ENCODE measurements at regions not wholly inside any gene's neighbourhood (a gene's known extent, or its start where the extent isn't known, plus 50 kb on each side); places are given as distances from the start of the nearest gene placed in this dataset.

DNA sequence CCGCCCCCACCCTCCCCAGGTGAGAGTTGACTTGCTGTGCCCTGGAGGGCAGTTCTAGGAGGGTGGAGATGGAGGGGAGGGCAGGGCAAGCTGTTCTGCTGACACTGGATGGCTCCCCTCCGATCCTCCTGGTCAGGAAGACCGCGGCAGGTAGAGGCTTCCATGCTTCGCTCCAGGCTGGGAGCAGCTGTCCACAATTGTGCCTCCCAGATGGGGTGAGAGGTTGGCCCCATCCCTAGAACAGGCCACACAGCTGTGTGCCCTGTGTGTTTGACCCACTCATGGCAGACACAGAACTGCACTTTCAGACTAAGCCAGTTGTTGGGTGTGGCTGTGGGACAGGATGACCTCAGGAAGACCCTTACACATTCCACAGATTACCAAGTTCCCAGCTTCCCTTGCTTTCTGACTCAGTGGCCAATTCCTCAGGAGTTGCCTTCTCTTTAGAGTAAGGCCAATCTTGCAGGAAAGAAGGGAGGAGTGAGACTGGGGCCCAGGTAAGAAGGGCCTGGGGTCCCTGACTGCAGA is 72.1 kb upstream of the HSPA9 start:
- POLR2A ChIA-PET = no interaction called here
- H3K4me1 ChIP-seq (ENCODE audit: control insufficient read depth, insufficient read depth, low read length) = peaks cover 24% of the 10 kb centered on the region
- H3K36me3 ChIP-seq (ENCODE audit: control insufficient read depth in 2 of 2, insufficient read depth in 2 of 2, low read length in 1 of 2) = no peaks in the 10 kb centered on the region
- H4K20me1 ChIP-seq (ENCODE audit: control insufficient read depth, insufficient read depth) = no peaks in the 10 kb centered on the region
- CTCF ChIA-PET = interaction anchor here (2.1 kb wide), 1 partner anchor 8 kb away, joined by 7 read pairs; no protein-coding TSS in a partner anchor
- H3K9ac ChIP-seq (ENCODE audit: control insufficient read depth, insufficient read depth, low read length) = no peak overlapping the region
- H2AFZ ChIP-seq (ENCODE audit: control insufficient read depth, low read depth, low read length) = no peak overlapping the region
- no peaks in the 10 kb centered on the region for H3K79me2 ChIP-seq (ENCODE audit: control insufficient read depth, insufficient read depth, low read length)
- no peak overlapping the region for H3K4me2 ChIP-seq (ENCODE audit: control insufficient read depth, insufficient read depth)
- SMC1A ChIA-PET (ENCODE audit: uncharacterized antibody, unreplicated experiment) = interaction anchor here (0.7 kb wide), 1 partner anchor 14 kb away, joined by 3 read pairs; no protein-coding TSS in a partner anchor
- TF ChIP-seq HDAC2 (IDR thresholded peaks at IDR 0.05) (no peak), POLR2AphosphoS2 (IDR thresholded peaks at IDR 0.05; ENCODE audit: low read depth, low read length) (no peak), CHD4 (IDR thresholded peaks at IDR 0.05) (no peak), ASH2L (IDR thresholded peaks at IDR 0.05; ENCODE audit: borderline replicate concordance, low read depth) (no peak)
- TF ChIP-seq, protein P1, sequence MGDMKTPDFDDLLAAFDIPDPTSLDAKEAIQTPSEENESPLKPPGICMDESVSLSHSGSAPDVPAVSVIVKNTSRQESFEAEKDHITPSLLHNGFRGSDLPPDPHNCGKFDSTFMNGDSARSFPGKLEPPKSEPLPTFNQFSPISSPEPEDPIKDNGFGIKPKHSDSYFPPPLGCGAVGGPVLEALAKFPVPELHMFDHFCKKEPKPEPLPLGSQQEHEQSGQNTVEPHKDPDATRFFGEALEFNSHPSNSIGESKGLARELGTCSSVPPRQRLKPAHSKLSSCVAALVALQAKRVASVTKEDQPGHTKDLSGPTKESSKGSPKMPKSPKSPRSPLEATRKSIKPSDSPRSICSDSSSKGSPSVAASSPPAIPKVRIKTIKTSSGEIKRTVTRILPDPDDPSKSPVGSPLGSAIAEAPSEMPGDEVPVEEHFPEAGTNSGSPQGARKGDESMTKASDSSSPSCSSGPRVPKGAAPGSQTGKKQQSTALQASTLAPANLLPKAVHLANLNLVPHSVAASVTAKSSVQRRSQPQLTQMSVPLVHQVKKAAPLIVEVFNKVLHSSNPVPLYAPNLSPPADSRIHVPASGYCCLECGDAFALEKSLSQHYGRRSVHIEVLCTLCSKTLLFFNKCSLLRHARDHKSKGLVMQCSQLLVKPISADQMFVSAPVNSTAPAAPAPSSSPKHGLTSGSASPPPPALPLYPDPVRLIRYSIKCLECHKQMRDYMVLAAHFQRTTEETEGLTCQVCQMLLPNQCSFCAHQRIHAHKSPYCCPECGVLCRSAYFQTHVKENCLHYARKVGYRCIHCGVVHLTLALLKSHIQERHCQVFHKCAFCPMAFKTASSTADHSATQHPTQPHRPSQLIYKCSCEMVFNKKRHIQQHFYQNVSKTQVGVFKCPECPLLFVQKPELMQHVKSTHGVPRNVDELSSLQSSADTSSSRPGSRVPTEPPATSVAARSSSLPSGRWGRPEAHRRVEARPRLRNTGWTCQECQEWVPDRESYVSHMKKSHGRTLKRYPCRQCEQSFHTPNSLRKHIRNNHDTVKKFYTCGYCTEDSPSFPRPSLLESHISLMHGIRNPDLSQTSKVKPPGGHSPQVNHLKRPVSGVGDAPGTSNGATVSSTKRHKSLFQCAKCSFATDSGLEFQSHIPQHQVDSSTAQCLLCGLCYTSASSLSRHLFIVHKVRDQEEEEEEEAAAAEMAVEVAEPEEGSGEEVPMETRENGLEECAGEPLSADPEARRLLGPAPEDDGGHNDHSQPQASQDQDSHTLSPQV (IDR thresholded peaks at IDR 0.05) = no peak
- TF ChIP-seq, protein P2, sequence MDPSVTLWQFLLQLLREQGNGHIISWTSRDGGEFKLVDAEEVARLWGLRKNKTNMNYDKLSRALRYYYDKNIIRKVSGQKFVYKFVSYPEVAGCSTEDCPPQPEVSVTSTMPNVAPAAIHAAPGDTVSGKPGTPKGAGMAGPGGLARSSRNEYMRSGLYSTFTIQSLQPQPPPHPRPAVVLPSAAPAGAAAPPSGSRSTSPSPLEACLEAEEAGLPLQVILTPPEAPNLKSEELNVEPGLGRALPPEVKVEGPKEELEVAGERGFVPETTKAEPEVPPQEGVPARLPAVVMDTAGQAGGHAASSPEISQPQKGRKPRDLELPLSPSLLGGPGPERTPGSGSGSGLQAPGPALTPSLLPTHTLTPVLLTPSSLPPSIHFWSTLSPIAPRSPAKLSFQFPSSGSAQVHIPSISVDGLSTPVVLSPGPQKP (IDR thresholded peaks at IDR 0.05; ENCODE audit: low read depth, low read length) = no peak
- no peak overlapping the region for H3K27ac ChIP-seq (ENCODE audit: control insufficient read depth, insufficient read depth)
- H3K9me3 ChIP-seq (replicated peaks; ENCODE audit: control insufficient read depth, insufficient read depth, low read length) = no peaks in the 10 kb centered on the region
- no peaks in the 10 kb centered on the region; a peak in 2 of 4 replicates for H3K27me3 ChIP-seq (replicated peaks in 1 of 2; ENCODE audit: control insufficient read depth in 2 of 2, insufficient read depth in 2 of 2, low read length in 1 of 2)
- 69% methylated on average over 5 of the region's 5 CpGs for WGBS (ENCODE audit: insufficient coverage, insufficient replicate concordance, low lambda C conversion rate, missing lambda C conversion rate)
- no TSS peak for BruUV-seq (replicated peaks)
- RAD21 ChIA-PET (ENCODE audit: unreplicated experiment) = no interaction called here
- intact Hi-C loops (cut with micrococcal nuclease; ENCODE audit: unreplicated experiment) (loop anchor here (10.0 kb wide), 1 partner anchor 127 kb away; no protein-coding TSS in a partner anchor), in situ Hi-C loops (cut with MboI) (loop anchor here (25.0 kb wide), 1 partner anchor 615 kb away; no protein-coding TSS in a partner anchor)
- H3K4me3 ChIP-seq = no peak overlapping the region
- FAIRE-seq (no peak), DNase-seq (ENCODE audit: low read depth, low spot score) (no peak), ATAC-seq (no peak)

Measured in GM12878 (cell line).